ENCODE measurements at regions not wholly inside any gene's neighbourhood (a gene's known extent, or its start where the extent isn't known, plus 50 kb on each side); places are given as distances from the start of the nearest gene placed in this dataset.

GRCh38 chr1:83026745-83027144 is 972.2 kb downstream of the TTLL7 start:
- TF ChIP-seq CTCF (IDR thresholded peaks at IDR 0.05) (no peak), EZH2 (IDR thresholded peaks at IDR 0.05) (no peak)
